HL-60/S4 treated with phorbol 12-myristate 13-acetate at 8.2 ng/mL for 4 days and 3 days (cell line): ENCODE measurements at regions not wholly inside any gene's neighbourhood (a gene's known extent, or its start where the extent isn't known, plus 50 kb on each side); places are given as distances from the start of the nearest gene placed in this dataset.

ENCODE experiments used
- in situ Hi-C: fragments of 300-500 bp; cut with MboI; formaldehyde crosslinking; loops from 2 replicates; pipeline ENCODE4 v1.15.0; 2022; ENCODE audit warnings: low sequenced_read_pairs

GRCh38 chr11:122323754-122324421 lies 207.9 kb upstream of the BLID start:
- in situ Hi-C loops: no loop called here

GRCh38 chr11:122322329-122322728 lies 206.3 kb upstream of the BLID start:
- in situ Hi-C loops: no loop called here

GRCh38 chr11:122320671-122321070 lies 204.7 kb upstream of the BLID start:
- in situ Hi-C loops: no loop called here

GRCh38 chr11:122319691-122320620 lies 203.9 kb upstream of the BLID start:
- in situ Hi-C loops: no loop called here

- in situ Hi-C loops: no loop called here
These were observed 203.1 kb upstream of the BLID start for GRCh38 chr11:122319085-122319484.

DNA sequence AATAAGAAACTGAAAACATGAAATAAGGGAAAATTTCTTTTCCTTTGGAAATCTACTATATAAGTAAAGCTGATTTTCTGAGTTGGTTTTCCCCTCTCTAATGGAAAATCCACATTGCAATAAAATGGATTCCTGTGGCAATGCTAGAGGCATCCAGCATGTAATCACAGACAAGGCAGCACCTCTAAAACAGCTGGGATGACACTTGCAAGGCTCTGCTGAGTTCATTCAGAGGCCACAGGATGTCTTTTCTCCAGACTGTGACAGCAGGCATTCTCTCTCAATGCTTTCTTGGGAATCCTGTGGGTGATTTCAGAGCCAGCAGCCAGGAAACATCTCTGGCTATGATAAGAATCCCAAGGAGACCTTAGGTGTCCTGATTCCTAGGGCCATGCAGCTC lies 201.3 kb upstream of the BLID start:
- in situ Hi-C loops: no loop called here

- in situ Hi-C loops: no loop called here
These were observed 197.6 kb upstream of the BLID start for GRCh38 chr11:122313581-122313980.

DNA sequence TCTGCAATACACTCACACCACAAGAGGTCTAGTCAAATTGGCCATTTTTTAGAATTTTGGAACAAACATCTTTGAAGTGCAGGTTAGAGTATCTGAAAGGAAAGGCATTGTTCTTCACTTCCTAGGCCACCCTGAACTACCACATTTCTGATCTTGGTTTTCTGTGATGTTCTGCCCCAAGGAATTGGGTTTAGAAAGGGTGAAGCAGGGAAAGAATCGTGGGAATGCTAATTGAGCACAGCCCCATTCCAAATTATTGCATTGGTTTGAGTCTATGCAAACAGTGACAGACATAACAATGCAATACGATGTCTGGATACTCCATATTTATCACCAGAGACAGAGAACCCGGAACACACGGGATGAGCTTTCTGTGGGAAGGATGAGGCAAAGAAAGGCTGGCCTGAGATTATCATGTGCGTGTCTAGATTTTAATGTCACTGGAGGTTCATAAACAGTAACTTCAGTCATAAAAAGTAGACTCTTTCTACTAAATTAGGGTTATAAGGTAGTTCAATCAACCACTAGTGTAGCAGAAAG lies 195.3 kb upstream of the BLID start:
- in situ Hi-C loops: no loop called here

DNA sequence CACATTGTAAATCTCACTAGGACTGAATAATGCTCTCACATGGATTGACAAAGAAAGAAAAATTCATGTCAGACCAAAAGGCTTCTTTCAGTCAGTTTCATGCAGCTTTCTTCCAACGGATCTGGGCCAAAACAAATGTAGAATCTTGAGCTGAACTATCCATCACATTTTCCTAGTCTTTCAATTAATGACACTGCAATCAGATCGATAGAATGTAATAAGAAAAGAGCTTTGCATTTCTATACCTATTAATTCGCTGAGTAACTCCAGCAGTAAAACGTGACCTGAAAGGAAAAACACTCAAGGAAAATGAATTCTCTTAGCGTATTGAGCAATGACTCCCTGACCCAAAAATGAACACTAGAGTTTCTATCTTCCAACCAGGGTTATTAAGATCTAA lies 194.8 kb upstream of the BLID start:
- in situ Hi-C loops: no loop called here

DNA sequence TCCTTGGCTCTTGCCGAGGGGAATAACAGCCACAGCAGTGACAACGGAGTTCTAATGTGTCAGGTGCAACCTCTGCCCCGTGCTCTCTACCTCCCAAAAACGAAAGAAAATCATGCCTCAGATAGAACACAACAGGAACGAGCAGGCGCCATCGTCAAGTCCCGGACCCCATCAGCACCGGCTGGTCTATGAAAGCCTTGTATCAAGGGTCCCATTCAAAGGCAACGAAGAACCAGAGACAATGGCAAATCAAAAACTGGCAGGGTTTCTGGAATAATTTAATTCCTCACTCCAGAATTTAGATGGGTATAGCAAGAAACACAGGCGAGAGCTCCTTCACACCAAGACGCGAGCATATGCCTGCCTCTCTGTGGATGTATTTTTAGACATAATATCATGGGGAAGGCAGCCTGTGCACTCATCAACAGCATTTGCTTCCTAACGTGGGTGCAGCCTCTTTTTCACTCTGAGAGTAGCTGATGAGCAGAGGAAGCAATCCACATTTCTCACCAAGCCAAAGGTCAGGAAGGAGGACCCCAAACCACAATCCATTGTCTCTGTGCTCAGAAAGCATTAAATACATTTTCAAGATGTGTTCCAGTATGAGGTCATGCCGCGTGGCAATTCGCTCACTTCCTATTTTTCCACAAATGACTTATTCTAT lies 193.4 kb upstream of the BLID start:
- in situ Hi-C loops: no loop called here

DNA sequence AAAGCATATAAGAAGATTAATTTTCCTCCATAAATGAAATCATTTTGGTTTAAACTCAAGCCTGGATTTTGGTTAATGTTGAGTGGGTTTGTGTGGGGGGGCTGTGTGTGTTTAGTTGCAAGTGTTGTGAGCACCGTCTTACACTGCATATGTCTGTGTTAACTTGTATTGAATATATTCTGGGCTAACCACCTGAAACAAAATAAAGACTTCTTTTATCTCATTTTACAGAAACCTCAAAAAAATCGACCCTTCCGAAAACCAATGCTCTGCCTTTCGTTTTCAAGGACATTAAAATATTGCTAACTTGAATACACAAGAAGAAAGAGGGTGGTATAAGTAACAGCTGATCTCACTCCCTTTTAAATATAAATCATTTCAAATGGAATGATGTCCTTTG lies 192.2 kb upstream of the BLID start:
- in situ Hi-C loops: no loop called here

- in situ Hi-C loops: no loop called here
These were observed 191.5 kb upstream of the BLID start for GRCh38 chr11:122307476-122308035.

DNA sequence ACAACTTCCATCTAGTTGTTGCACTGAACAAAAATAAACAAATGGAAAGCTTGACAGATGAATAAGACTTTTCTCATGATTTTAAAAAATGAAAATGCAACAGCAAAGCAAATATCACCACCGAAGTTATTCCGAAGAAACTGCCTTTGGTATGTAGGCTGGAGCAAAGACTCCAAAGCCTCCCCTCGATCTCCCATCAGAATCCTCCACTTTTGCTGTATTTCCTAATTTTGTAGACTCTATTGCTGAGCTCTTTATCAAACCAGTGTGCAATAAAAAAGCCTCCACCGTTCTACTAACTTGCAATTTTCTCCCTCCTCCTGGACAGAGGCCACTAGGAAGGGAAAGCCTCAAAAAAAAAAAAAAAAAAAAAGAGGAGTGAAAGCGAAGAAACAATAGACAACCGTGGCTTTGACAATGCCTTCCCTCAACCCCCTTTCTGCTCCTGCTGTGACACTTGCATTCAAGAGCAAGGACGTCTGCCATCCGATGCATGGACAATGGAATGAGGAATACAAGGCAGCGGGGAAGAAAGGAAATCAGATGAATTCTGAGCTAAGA lies 190.9 kb upstream of the BLID start:
- in situ Hi-C loops: no loop called here

DNA sequence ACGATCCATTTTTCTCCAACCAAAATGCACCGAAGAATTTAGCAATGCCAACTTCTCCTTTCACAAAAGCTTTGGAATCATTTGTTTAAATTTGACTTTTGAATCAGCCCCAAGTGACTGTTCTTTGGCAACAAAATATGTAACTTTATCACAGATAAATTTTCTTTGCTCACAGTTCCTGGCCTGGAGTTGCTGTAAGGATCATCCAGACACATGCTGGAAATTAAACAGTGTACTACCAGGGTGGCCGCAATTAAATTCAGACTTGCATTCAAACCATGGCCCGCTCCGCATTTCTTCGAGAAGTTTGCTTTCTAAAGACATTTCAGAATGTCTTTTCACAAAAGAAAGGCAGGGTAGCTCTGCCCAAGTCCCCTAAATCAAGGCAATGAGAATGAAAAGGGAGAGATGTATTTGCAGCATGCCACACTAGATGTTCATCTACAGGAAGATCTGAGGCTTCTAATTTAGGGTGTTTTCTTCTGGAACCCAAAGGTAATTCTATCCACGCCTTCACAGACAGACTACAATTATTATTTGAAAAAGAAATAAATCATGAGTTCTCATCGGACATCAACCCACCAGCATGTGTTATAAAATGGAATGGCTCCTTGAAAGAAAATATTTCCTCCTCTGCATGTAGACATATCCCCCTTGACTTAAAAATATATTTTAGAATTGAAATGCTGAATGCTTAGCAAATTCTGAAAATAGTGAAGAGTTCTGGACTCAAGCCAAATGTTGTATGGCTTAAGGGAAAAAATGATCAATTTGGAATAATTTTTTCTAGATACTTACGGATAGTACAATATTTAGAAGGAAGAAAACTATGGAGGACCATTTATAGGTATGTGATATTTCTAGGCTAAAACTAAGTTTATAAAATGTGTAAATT lies 189.7 kb upstream of the BLID start:
- in situ Hi-C loops: no loop called here

DNA sequence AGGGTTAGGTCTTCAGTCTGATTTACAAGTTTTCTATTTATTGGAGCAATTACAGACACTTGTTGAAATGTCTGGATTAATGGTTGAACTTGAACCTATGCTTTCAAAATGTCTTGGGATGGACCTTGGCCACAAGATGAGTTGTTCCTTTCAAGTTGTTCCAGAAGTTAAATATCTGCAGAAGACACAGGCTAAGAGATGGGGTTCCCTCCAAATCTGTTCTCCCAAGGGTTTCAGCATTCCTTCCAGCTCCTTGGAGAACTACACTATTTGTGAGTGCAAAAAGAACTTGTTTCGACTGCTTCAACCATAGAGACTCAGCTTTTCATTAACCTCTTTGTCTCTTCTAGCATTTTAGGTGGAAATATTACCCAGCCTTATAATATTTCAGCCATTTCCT lies 189.0 kb upstream of the BLID start:
- in situ Hi-C loops: no loop called here

GRCh38 chr11:122304306-122304705 lies 188.3 kb upstream of the BLID start:
- in situ Hi-C loops: no loop called here

DNA sequence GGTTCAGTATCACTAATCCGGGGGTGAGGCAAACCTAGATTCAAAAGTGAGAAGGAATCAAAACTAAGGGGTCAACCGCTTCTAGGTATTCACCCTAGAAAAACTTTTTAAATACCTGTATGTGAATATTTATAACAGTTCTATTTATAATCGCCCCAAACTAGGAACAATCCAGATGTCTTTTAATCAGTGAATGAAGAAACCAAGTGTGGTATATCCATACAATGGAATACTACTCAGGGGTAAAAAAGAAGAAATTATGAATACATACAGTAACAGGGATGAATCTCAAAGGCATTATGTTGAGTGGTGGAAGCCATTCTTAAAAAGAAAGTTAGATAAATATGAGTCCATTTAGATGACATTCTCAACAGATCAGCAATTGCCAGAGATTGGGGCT lies 178.0 kb upstream of the BLID start:
- in situ Hi-C loops: no loop called here

DNA sequence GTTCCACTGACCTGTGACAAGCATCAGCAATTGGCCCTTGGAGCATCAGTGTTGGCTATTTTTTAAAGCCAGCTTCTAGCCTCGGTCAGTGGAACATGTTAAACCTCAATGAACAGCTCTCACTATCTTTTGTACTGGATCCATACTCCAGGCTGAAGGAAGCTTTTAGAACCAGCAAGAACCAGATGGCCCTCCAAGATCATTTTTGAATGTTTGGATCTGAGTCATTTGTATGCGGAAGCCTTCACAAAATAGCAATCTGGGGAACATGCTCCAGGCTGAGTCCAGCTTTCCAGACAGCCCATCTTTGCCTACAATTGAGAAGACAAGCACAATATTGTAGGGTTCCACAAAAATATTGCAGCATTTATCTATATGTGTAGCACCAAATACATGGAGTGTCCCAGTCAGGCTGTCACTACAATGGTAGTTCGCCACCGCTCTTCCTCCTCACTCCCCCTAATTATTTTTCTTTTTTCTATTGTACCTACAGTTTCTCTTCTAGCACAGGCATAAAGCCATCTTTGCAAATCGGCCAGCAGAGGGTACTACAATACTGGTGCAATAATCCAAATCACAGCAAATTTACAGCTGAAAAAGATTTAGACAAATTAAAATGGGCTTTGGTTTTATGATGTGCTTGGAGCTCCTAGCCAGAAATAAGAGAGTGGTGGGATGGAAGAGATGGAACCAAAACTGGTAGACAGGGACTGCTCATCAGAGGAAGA lies 177.4 kb upstream of the BLID start:
- in situ Hi-C loops: no loop called here

GRCh38 chr11:122287401-122287800 lies 171.4 kb upstream of the BLID start:
- in situ Hi-C loops: no loop called here
